MG63 (cell line): ENCODE measurements at regions not wholly inside any gene's neighbourhood (a gene's known extent, or its start where the extent isn't known, plus 50 kb on each side); places are given as distances from the start of the nearest gene placed in this dataset.

Experiments used
- DNase-seq: peaks from one replicate; pipeline ENCODE4 v3.0.0-alpha.2; 2020
- H3K27me3 ChIP-seq: fragments of 250-450 bp; sonication (Bioruptor Pico); 2 replicates; pipeline ENCODE4 v1.5.1; 2020; ENCODE audit warnings: mild to moderate bottlenecking, moderate library complexity
- H3K36me3 ChIP-seq: fragments of 250-450 bp; sonication (Bioruptor Pico); 2 replicates; pipeline ENCODE4 v1.5.1; 2020; ENCODE audit warnings: mild to moderate bottlenecking, moderate library complexity
- H3K4me3 ChIP-seq: fragments of 250-450 bp; sonication (Bioruptor Pico); 2 replicates; pipeline ENCODE4 v1.5.1; 2020; ENCODE audit warnings: mild to moderate bottlenecking, moderate library complexity
- H3K9me3 ChIP-seq: fragments of 250-450 bp; sonication (Bioruptor Pico); 2 replicates; pipeline ENCODE4 v1.5.1; 2020; ENCODE audit warnings: mild to moderate bottlenecking, moderate library complexity

GRCh38 chr6:113599444-113599843 is 257.7 kb upstream of the MARCKS start:
- no peaks in the 10 kb centered on the region for H3K9me3 ChIP-seq
- H3K27me3 ChIP-seq: no peaks in the 10 kb centered on the region
- H3K36me3 ChIP-seq: no peaks in the 10 kb centered on the region
- no peak for DNase-seq
- no peak overlapping the region for H3K4me3 ChIP-seq

GRCh38 chr6:113600551-113601339 is 256.4 kb upstream of the MARCKS start:
- no peaks in the 10 kb centered on the region for H3K27me3 ChIP-seq
- H3K9me3 ChIP-seq: no peaks in the 10 kb centered on the region
- no peak for DNase-seq
- H3K36me3 ChIP-seq: no peaks in the 10 kb centered on the region
- H3K4me3 ChIP-seq: no peak overlapping the region

DNA sequence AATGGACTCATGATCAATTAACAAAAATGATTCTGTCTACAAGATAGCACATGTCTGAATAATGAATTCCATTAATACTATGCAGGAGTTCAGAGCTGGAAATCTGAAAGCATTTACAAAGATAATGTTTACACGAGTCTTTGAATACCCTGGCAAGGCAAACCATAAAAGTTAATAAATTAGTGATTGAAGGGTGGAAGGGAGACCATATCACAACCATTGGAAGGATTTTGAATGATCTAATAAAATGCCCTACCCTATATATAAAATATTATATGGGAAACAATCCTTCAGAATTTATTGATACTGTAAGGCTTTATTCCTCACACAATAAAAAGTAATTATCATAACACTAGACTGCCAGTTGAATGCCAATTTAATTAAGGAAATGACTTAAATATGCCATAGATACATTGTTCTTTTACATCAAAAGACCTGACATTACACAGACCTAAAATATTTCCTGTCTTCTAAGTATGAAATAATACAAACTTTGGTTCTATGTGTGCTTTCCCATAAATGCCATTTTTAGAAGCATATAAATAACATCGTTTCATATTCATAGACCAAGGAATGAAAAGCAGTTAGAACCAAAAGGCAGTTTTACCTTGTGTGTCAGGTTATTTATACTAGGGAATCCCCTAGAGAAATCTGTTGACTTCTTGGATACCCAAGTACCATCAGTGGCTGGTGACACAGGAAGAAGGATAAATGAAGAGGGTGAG is 249.2 kb upstream of the MARCKS start:
- DNase-seq: no peak
- H3K36me3 ChIP-seq: no peaks in the 10 kb centered on the region

DNA sequence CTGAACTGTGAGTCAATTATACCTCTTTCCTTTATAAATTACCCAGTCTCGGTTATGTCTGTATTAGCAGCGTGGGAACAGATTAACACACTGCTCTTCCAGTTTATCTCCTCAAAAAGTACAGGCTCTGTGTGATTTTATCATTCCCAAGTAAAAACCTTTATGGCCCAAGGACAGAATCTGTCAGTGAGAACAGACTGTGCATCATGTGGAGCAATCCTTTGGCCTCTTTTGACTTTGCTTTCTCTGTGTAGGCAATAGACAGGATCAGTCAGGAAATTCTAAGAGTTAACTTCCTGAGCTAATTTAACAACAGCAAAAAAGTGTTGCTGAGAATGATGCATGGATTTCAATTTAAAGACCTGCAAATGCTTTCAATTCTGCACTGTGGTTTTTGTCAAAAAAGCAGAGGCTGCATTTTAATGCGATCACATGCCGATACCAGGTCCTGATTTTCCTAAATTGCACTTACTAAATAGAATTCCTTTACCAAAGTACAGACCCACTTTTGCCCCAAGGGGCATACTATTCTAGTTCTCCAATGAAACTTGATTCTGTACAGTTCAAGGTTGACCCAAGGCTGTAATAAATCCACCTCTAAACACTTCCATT is 246.7 kb upstream of the MARCKS start:
- no peaks in the 10 kb centered on the region for H3K27me3 ChIP-seq
- H3K36me3 ChIP-seq: no peaks in the 10 kb centered on the region
- H3K9me3 ChIP-seq: no peaks in the 10 kb centered on the region
- no peak overlapping the region for H3K4me3 ChIP-seq
- DNase-seq: no peak

More for the DNA sequence above, 249.2 kb upstream of the MARCKS start:
- Histone ChIP-seq H3K27me3 (no peaks in the 10 kb centered on the region), H3K4me3 (no peak overlapping the region), H3K9me3 (no peaks in the 10 kb centered on the region)

DNA sequence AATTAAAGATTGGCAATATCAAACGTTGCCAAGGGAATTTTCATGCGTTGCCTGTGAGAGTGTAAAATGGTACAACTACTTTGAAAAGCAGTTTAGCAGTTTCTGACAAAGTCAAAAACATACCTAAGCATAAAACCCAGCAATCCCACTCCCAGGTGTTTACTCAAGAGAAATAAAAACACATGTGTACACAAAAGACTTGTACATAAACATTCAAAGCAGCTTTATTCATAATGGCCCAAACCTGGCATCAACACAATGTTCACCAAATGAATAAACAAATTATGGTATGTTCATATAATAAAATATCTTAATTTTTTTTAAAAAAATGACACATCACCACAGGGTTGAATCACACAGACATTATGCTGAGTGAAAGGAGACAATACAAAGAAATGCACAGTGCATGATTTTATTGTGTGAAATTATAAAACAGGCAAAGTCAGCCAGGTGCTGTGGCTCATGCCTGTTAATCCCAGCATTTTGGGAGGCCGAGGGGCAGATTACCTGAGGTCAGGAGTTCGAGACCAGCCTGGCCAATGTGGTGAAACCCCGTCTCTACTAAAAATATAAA is 240.4 kb upstream of the MARCKS start:
- H3K36me3 ChIP-seq: no peaks in the 10 kb centered on the region
- H3K4me3 ChIP-seq: no peak overlapping the region
- no peaks in the 10 kb centered on the region for H3K9me3 ChIP-seq
- DNase-seq: no peak
- no peaks in the 10 kb centered on the region for H3K27me3 ChIP-seq

DNA sequence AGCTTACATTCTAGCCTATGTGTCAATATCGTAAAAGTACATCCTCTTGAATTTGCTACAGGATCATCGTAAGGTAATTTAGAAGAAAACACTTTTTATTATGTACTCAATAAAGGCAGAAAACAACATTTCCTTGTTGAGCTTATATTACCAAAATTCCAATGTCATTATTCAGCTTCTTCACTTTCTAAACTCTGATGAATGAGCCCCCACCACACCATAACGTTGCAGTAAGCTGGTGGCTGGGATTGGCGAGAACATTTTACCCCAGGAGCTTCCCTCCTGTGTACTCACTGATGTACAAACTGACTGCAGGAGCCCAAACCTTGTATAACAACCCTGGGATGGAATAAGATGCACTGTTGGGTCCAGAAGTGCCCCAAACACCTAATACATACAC is 238.1 kb upstream of the MARCKS start:
- no peak for DNase-seq
- Histone ChIP-seq H3K4me3 (no peak overlapping the region), H3K36me3 (no peaks in the 10 kb centered on the region), H3K9me3 (no peaks in the 10 kb centered on the region), H3K27me3 (no peaks in the 10 kb centered on the region)

DNA sequence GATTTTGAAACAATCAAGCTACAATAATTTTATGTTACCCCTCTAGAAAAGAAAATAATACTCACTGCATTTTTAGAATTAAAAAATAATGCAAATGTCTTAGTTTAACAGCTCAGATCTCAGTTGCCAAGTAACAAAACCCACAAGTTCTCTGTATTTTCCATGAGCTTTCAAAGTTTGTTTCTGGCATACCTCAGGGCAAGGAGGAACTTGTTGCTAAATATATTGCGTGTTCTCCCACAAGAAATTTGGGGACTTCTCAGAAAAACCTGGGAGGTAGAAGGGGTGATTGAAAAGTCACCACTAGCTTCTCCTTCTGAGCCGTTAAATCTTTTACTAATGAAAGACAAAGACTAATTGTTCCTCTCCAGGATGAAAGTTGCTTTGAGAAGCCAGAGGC is 236.8 kb upstream of the MARCKS start:
- Histone ChIP-seq H3K36me3 (no peaks in the 10 kb centered on the region), H3K9me3 (no peaks in the 10 kb centered on the region)
- no peak for DNase-seq

GRCh38 chr6:113622254-113622653 is 234.9 kb upstream of the MARCKS start:
- no peak for DNase-seq
- Histone ChIP-seq H3K4me3 (no peak overlapping the region), H3K36me3 (no peaks in the 10 kb centered on the region), H3K9me3 (no peaks in the 10 kb centered on the region), H3K27me3 (no peaks in the 10 kb centered on the region)

More for the DNA sequence above, 236.8 kb upstream of the MARCKS start:
- Histone ChIP-seq H3K27me3 (no peaks in the 10 kb centered on the region), H3K4me3 (no peak overlapping the region)

DNA sequence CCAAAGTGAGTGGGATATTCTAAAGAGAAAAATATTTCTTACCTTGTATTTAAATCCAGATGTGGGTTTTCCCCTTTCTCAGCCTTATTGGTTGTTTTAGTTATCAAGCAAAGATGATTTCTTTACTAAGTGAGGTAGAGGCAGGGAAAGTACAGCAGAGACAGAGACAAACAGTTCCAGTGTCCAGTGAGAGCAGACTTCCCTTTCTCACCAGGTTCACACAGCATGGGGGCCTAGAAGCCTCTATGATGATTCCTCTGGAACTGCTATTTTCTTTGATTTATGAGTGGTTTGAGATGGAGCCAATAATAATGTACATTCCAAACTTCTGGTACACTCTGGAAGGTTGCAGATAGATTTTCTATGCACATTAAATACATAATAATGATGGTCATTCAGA is 234.0 kb upstream of the MARCKS start:
- no peak overlapping the region for H3K4me3 ChIP-seq
- no peaks in the 10 kb centered on the region for H3K27me3 ChIP-seq
- H3K36me3 ChIP-seq: no peaks in the 10 kb centered on the region
- no peak for DNase-seq
- no peaks in the 10 kb centered on the region for H3K9me3 ChIP-seq

DNA sequence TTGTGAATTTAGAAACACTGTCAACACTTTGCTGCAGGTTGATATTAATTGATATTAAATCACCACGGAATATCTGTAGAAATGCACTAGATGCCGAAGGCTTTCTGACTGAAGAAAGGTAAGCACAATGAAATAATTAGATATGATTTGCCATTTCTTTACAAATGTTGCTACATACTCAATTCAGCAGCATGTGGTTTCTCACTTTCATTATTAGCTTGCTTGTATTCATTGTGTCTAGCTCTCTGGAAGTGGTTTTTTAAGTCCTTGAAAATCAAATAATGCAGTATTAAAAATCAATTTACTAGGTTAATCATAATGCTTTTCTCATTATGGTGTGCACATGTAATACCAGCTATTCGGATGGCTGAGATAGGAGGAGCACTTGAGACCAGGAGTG is 231.3 kb upstream of the MARCKS start:
- H3K36me3 ChIP-seq: no peaks in the 10 kb centered on the region
- no peaks in the 10 kb centered on the region for H3K27me3 ChIP-seq
- H3K9me3 ChIP-seq: no peaks in the 10 kb centered on the region
- H3K4me3 ChIP-seq: no peak overlapping the region
- no peak for DNase-seq

DNA sequence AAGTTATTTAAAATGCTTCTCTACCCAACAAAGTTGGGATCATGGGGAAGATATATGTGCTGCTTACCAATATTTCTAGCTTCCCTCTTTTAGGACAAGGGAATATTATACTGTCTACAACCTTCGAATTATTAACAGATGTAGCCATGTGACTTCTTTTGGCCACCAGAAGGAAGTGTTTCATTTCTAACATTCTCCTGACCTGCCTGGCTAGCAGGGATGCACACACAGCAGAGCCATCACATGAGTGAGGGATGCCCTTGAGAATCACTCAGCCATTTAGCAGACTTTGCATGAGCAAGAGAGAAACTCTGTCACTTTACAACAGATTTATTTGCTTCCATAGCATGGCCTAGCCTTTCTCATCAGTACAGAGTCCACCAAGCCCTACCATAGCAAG is 230.7 kb upstream of the MARCKS start:
- Histone ChIP-seq H3K36me3 (no peaks in the 10 kb centered on the region), H3K9me3 (no peaks in the 10 kb centered on the region), H3K27me3 (no peaks in the 10 kb centered on the region), H3K4me3 (no peak overlapping the region)
- no peak for DNase-seq

- Histone ChIP-seq H3K27me3 (no peaks in the 10 kb centered on the region), H3K4me3 (no peak overlapping the region), H3K36me3 (no peaks in the 10 kb centered on the region), H3K9me3 (no peaks in the 10 kb centered on the region)
- DNase-seq: no peak
Measured at GRCh38 chr6:113627480-113627879, 229.7 kb upstream of the MARCKS start.

GRCh38 chr6:113629256-113629655 is 227.9 kb upstream of the MARCKS start:
- no peak overlapping the region for H3K4me3 ChIP-seq
- no peaks in the 10 kb centered on the region for H3K9me3 ChIP-seq
- DNase-seq: no peak
- no peaks in the 10 kb centered on the region for H3K27me3 ChIP-seq
- H3K36me3 ChIP-seq: no peaks in the 10 kb centered on the region

DNA sequence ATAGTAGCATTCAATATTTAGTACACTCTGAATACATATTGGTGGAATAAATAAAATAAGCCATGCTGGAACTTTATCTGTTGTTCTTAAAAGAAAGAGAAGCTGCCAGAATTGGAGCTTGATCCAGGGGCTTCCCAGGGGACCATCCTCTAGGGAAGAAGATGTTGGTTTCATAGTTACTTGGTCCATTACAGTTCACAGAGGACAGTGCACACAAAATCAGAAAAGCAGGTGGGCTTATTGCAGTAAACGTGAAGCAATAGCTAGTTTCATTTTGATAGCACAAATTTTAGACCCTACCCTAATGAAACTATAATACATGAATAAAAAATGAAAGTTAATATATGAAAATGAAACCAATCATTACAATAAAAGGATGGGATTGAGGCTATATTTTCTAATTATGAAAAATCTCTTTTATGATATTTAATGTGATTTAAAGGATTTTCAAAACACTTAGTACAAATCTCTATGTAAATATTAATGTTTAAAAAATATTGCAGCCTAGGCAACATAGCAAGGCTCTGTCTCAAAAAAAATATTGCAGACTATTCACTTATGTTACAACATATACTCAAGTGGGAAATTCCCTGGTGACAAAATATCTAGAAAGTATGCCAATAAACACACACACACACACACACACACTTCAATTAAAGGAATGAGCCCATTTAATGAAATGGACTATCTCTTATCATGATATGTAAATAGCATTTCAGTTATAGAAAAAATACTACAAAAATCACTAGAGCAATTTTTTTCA is 227.0 kb upstream of the MARCKS start:
- Histone ChIP-seq H3K4me3 (no peak overlapping the region), H3K27me3 (no peaks in the 10 kb centered on the region), H3K36me3 (no peaks in the 10 kb centered on the region), H3K9me3 (no peaks in the 10 kb centered on the region)
- DNase-seq: no peak

DNA sequence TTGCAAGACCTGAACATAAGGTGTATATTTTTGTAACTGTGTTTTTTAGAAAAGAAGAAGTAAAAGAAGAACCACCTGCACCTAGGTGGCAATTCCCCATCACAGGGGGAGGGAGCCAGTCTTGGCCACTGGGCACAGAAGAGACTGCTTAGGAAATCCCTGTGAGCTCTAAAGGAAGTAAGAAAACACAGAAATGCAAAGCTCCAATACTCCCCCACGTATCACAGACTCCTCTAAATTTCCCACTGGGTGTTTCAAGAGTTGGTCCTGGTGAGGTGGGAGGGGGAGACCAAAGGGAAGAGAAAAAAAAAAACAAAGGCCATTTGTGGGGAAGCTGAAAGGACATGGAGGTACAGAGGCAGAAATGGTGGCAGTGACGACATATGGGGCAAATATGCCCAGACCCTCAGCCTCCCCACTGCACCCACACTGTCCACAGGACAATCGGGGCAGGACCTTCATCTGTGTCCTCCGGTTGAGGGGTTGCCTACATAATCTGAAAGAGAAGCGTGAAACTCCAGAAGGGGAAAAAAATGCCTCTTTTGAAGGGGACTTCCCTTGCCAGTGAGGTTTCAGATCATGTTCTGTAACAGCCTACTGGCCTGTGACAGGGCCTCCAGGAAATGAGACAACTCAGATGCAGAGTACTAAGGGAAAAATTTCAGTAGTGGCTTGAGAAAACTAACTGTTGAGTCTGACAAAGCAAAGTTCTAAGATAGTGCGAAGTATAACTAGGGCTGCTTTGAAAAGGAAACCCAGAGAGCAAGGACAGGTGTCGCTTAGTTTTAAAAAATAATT is 226.2 kb upstream of the MARCKS start:
- H3K27me3 ChIP-seq: no peaks in the 10 kb centered on the region
- no peak for DNase-seq

GRCh38 chr6:113631666-113632065 is 225.5 kb upstream of the MARCKS start:
- Histone ChIP-seq H3K9me3 (no peaks in the 10 kb centered on the region), H3K36me3 (no peaks in the 10 kb centered on the region), H3K4me3 (peak overlapping the region; percentile 23; the same call in 1 of the 2 replicates), H3K27me3 (no peaks in the 10 kb centered on the region)
- no peak for DNase-seq

More for the DNA sequence above, 226.2 kb upstream of the MARCKS start:
- no peaks in the 10 kb centered on the region for H3K36me3 ChIP-seq
- H3K4me3 ChIP-seq: no peak overlapping the region
- H3K9me3 ChIP-seq: no peaks in the 10 kb centered on the region
